LoVo (cell line): ENCODE measurements at regions not wholly inside any gene's neighbourhood (a gene's known extent, or its start where the extent isn't known, plus 50 kb on each side); places are given as distances from the start of the nearest gene placed in this dataset.

ENCODE experiments used
- DNase-seq: peaks from one replicate; pipeline ENCODE4 v3.0.0-alpha.2; 2016; ENCODE audit warnings: low spot score

GRCh38 chr6:165985806-165986299 lies 181.8 kb downstream of the TBXT start:
- DNase-seq = no peak

- DNase-seq = no peak
Measured at GRCh38 chr6:165985281-165985805, 182.3 kb downstream of the TBXT start.

- no peak for DNase-seq
Measured at GRCh38 chr6:165984729-165985275, 182.8 kb downstream of the TBXT start.

- DNase-seq = no peak
Measured at GRCh38 chr6:165983112-165984072, 184.3 kb downstream of the TBXT start.

GRCh38 chr6:165978476-165978875 lies 189.2 kb downstream of the TBXT start:
- no peak for DNase-seq

GRCh38 chr6:165976684-165977083 lies 191.0 kb downstream of the TBXT start:
- DNase-seq = no peak

- no peak for DNase-seq
Measured at GRCh38 chr6:165974817-165975216, 192.8 kb downstream of the TBXT start.

- no peak for DNase-seq
Measured at GRCh38 chr6:165973473-165973872, 194.2 kb downstream of the TBXT start.

GRCh38 chr6:165972139-165972802 lies 195.4 kb downstream of the TBXT start:
- DNase-seq = no peak

- DNase-seq = no peak
Measured at GRCh38 chr6:165971202-165971601, 196.4 kb downstream of the TBXT start.

GRCh38 chr6:165970001-165970400 lies 197.7 kb downstream of the TBXT start:
- DNase-seq = no peak

- no peak for DNase-seq
Measured at GRCh38 chr6:165969184-165969583, 198.5 kb downstream of the TBXT start.

- no peak for DNase-seq
Measured at GRCh38 chr6:165968408-165968807, 199.2 kb downstream of the TBXT start.

- DNase-seq = no peak
Measured at GRCh38 chr6:165967810-165968407, 199.7 kb downstream of the TBXT start.

- DNase-seq = no peak
Measured at GRCh38 chr6:165963750-165964149, 203.9 kb downstream of the TBXT start.

GRCh38 chr6:165962366-165962765 lies 205.3 kb downstream of the TBXT start:
- DNase-seq = no peak

GRCh38 chr6:165961233-165961632 lies 206.4 kb downstream of the TBXT start:
- no peak for DNase-seq

- no peak for DNase-seq
Measured at GRCh38 chr6:165960695-165961094, 207.0 kb downstream of the TBXT start.

GRCh38 chr6:165959627-165960026 lies 208.0 kb downstream of the TBXT start:
- DNase-seq = no peak

- DNase-seq = no peak
Measured at GRCh38 chr6:165956874-165957273, 210.8 kb downstream of the TBXT start.

- no peak for DNase-seq
Measured at GRCh38 chr6:165952514-165952913, 215.1 kb downstream of the TBXT start.

GRCh38 chr6:165950316-165950715 lies 217.3 kb downstream of the TBXT start:
- DNase-seq = no peak
